Mammary epithelial cell (primary cell): ENCODE measurements at regions not wholly inside any gene's neighbourhood (a gene's known extent, or its start where the extent isn't known, plus 50 kb on each side); places are given as distances from the start of the nearest gene placed in this dataset.

Source experiments
- CTCF ChIP-seq, 2 donors: IDR thresholded peaks in 1 of 2; conservative IDR thresholded peaks in 1 of 2; 2 replicates each; pipeline ENCODE4 v1.5.1; 2011 to 2012; ENCODE audit warnings: inconsistent platforms in 2 of 2, low read length in 2 of 2, mild to moderate bottlenecking in 2 of 2, control low read depth in 1 of 2, low read depth in 1 of 2; ENCODE audit not compliant: insufficient read depth in 1 of 2; ENCODE audit errors: extremely low read depth in 1 of 2
- EZH2 ChIP-seq: IDR thresholded peaks from 2 replicates; pipeline ENCODE4 v1.6.1; 2012; ENCODE audit warnings: low read length, inconsistent platforms, borderline replicate concordance

- TF ChIP-seq CTCF (conservative IDR thresholded peaks at IDR 0.05 in 1 of 2, IDR thresholded peaks at IDR 0.05 in 1 of 2; ENCODE audit: extremely low read depth in 1 of 2, insufficient read depth in 1 of 2, low read depth in 1 of 2, low read length in 2 of 2) (no peak), EZH2 (no peak)
Measured at GRCh38 chr4:133972586-133972985, 229.0 kb downstream of the PABPC4L start.
